C4-2B (cell line): ENCODE measurements at regions not wholly inside any gene's neighbourhood (a gene's known extent, or its start where the extent isn't known, plus 50 kb on each side); places are given as distances from the start of the nearest gene placed in this dataset.

ENCODE experiments used
- ZFX ChIP-seq: fragments of 450-650 bp; IDR thresholded peaks from 2 replicates; pipeline ENCODE4 v1.6.1; 2017
- TF ChIP-seq, protein P1 (sequence below): fragments of 450-650 bp; conservative IDR thresholded peaks from 2 replicates; pipeline ENCODE4 v1.5.1; 2017; ENCODE audit warnings: mild to moderate bottlenecking

DNA sequence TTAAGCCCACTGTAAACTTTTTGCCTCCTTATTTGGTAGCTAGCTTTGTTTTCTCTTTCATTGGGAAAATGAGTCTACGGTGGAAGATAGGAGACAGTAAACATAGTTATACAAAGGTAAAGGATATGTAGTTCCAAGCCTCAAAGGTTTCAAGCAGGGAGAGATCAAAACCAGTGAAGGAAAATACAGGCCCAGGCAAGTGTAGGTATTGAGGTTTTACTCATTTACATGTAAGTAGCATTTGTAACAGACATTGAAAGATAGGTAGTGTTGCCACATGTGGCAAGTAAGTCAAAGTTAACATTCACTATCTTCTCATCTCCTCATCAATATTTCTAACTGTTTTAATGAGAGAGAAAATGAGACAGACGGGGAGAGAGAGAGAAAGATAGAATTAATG is 136.5 kb downstream of the RTL3 start:
- TF ChIP-seq, protein P1, sequence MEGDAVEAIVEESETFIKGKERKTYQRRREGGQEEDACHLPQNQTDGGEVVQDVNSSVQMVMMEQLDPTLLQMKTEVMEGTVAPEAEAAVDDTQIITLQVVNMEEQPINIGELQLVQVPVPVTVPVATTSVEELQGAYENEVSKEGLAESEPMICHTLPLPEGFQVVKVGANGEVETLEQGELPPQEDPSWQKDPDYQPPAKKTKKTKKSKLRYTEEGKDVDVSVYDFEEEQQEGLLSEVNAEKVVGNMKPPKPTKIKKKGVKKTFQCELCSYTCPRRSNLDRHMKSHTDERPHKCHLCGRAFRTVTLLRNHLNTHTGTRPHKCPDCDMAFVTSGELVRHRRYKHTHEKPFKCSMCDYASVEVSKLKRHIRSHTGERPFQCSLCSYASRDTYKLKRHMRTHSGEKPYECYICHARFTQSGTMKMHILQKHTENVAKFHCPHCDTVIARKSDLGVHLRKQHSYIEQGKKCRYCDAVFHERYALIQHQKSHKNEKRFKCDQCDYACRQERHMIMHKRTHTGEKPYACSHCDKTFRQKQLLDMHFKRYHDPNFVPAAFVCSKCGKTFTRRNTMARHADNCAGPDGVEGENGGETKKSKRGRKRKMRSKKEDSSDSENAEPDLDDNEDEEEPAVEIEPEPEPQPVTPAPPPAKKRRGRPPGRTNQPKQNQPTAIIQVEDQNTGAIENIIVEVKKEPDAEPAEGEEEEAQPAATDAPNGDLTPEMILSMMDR: no peak
- TF ChIP-seq ZFX: no peak
